HUES64 (cell line): ENCODE measurements at regions not wholly inside any gene's neighbourhood (a gene's known extent, or its start where the extent isn't known, plus 50 kb on each side); places are given as distances from the start of the nearest gene placed in this dataset.
"Not testable (repeated sequence)": the region's sequence is repeated elsewhere in the genome, so short reads cannot be mapped to it uniquely, and the experiment has no call there.

Source experiments
- H3K27ac ChIP-seq: 2 replicates; pipeline ENCODE4 v1.7.0; 2013; ENCODE audit warnings: low read depth, low read length, inconsistent platforms
- H3K27me3 ChIP-seq: 2 replicates; pipeline ENCODE4 v1.6.1; 2013; ENCODE audit warnings: mild to moderate bottlenecking, low read length; ENCODE audit not compliant: insufficient read depth
- H3K36me3 ChIP-seq: 2 replicates; pipeline ENCODE4 v1.6.1; 2013; ENCODE audit warnings: mild to moderate bottlenecking, low read length; ENCODE audit not compliant: insufficient read depth
- H3K4me1 ChIP-seq: 2 replicates; pipeline ENCODE4 v1.6.1; 2013; ENCODE audit warnings: mild to moderate bottlenecking, low read length, moderate library complexity; ENCODE audit not compliant: insufficient read depth
- H3K4me3 ChIP-seq: 2 replicates; pipeline ENCODE4 v1.5.1; 2013; ENCODE audit warnings: mild to moderate bottlenecking, low read length, moderate library complexity
- H3K9ac ChIP-seq: 2 replicates; pipeline ENCODE4 v1.6.1; 2013; ENCODE audit warnings: mild to moderate bottlenecking, low read depth, low read length
- H3K9me3 ChIP-seq: 2 replicates; pipeline ENCODE4 v1.6.1; 2013; ENCODE audit warnings: low read depth, low read length; ENCODE audit not compliant: insufficient read depth
- WGBS: fragments of 150-250, 120-280 bp; methylation state at CpG from one replicate; pipeline ENCODE4 v1.1.7; 2013; ENCODE audit warnings: missing lambda C conversion rate; 5-methylcytosine and 5-hydroxymethylcytosine counted together

GRCh38 chr5:17066026-17066425 lies 129.9 kb upstream of the MYO10 start:
- H3K4me1 ChIP-seq, H3K27ac ChIP-seq, H3K27me3 ChIP-seq, H3K9ac ChIP-seq, H3K4me3 ChIP-seq, H3K36me3 ChIP-seq, H3K9me3 ChIP-seq: not testable (repeated sequence)
- 80% methylated on average over 5 of the region's 5 CpGs for WGBS

DNA sequence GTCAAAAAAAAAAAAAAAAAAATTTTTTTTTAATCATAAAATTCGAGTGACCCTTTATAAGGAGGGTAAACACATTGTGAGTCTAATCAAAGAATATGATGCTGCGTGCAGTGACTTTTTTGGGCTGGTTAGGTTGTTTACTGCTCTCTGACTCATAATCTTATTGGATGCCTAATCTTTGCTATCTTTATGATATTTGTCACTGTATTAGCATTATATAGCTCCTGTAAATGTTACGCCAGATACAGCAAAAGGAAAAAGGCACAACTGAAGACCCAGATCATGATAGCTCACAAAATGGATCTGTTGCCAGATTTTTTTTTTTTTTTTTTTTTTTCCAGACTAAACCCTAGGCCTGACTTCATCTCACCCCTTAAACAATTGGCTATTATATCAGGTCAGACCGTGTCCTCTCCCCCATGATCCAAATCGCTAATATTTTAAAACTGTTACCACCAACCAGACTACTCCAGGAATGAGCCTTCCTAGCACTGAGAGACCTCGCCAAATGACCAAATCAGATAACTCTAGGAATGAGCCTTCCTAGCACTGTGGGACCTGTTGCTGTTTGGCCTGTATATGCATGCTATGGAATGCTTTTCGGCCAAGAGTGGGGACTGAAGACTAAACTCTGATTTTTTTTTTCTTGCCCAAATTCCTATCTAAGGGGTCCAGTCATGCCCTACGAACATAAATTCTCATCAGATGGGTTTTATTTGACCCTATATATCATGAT lies 131.7 kb upstream of the MYO10 start:
- Histone ChIP-seq H3K4me1 (no peaks in the 10 kb centered on the region; the same call in 1 of the 2 replicates), H3K9ac (no peak overlapping the region), H3K4me3 (no peak overlapping the region), H3K27ac (no peak overlapping the region), H3K27me3 (no peaks in the 10 kb centered on the region), H3K9me3 (no peaks in the 10 kb centered on the region), H3K36me3 (no peaks in the 10 kb centered on the region)
- WGBS = 94% methylated on average over 8 of the region's 8 CpGs

- H3K27me3 ChIP-seq = no peaks in the 10 kb centered on the region
- H3K36me3 ChIP-seq = no peaks in the 10 kb centered on the region
- H3K4me1 ChIP-seq = no peaks in the 10 kb centered on the region; the same call in 1 of the 2 replicates
- no peak overlapping the region for H3K4me3 ChIP-seq
- H3K27ac ChIP-seq = no peak overlapping the region
- 92% methylated on average over 13 of the region's 13 CpGs for WGBS
- no peaks in the 10 kb centered on the region for H3K9me3 ChIP-seq
- no peak overlapping the region for H3K9ac ChIP-seq
These were observed 134.0 kb upstream of the MYO10 start for GRCh38 chr5:17069995-17070511.

- H3K4me1 ChIP-seq = no peaks in the 10 kb centered on the region; the same call in 1 of the 2 replicates
- H3K27me3 ChIP-seq = no peaks in the 10 kb centered on the region
- no peak overlapping the region for H3K27ac ChIP-seq
- H3K9ac ChIP-seq = no peak overlapping the region
- H3K36me3 ChIP-seq = no peaks in the 10 kb centered on the region
- WGBS = 85% methylated on average over 6 of the region's 6 CpGs
- no peak overlapping the region for H3K4me3 ChIP-seq
- H3K9me3 ChIP-seq = no peaks in the 10 kb centered on the region
These were observed 134.6 kb upstream of the MYO10 start for GRCh38 chr5:17070647-17071046.

DNA sequence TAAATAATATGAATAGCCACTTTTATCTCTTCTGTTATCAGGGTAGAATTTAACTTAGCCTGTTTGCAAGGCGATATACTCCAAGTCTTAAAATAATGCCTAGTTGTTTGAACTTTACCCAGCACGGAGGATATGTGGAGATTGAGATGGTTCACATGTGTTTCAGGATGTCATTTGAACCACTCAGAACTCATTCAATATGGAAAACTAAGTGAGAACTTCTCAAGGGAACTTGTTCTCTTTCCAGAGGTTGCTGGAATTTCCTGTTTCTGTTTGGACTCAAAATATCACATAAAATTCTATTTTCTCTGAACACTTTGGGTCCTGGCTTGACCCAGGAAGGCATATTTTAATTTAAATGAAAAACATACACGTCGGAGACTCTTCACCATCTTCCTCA lies 139.1 kb upstream of the MYO10 start:
- Histone ChIP-seq H3K27ac (no peak overlapping the region), H3K36me3 (no peaks in the 10 kb centered on the region), H3K9me3 (no peaks in the 10 kb centered on the region), H3K4me3 (no peak overlapping the region), H3K4me1 (no peaks in the 10 kb centered on the region), H3K9ac (no peak overlapping the region), H3K27me3 (no peaks in the 10 kb centered on the region)
- 97% methylated on average over 3 of the region's 4 CpGs for WGBS

GRCh38 chr5:17076272-17076671 lies 140.2 kb upstream of the MYO10 start:
- Histone ChIP-seq H3K4me3 (no peak overlapping the region), H3K4me1 (no peaks in the 10 kb centered on the region), H3K27me3 (no peaks in the 10 kb centered on the region), H3K27ac (no peak overlapping the region), H3K9me3 (no peaks in the 10 kb centered on the region), H3K36me3 (no peaks in the 10 kb centered on the region), H3K9ac (no peak overlapping the region)
- 93% methylated on average over 2 of the region's 2 CpGs for WGBS

- H3K27me3 ChIP-seq = no peaks in the 10 kb centered on the region
- H3K9me3 ChIP-seq = no peaks in the 10 kb centered on the region
- no peaks in the 10 kb centered on the region for H3K36me3 ChIP-seq
- 85% methylated on average over 10 of the region's 11 CpGs for WGBS
- no peaks in the 10 kb centered on the region for H3K4me1 ChIP-seq
- no peak overlapping the region for H3K9ac ChIP-seq
- no peak overlapping the region for H3K4me3 ChIP-seq
- no peak overlapping the region for H3K27ac ChIP-seq
These were observed 139.8 kb upstream of the BASP1 start for GRCh38 chr5:17077440-17078233.

GRCh38 chr5:17079562-17079961 lies 137.9 kb upstream of the BASP1 start:
- H3K27ac ChIP-seq = no peak overlapping the region
- no peaks in the 10 kb centered on the region for H3K36me3 ChIP-seq
- H3K4me3 ChIP-seq = no peak overlapping the region
- no peaks in the 10 kb centered on the region for H3K9me3 ChIP-seq
- H3K4me1 ChIP-seq = no peaks in the 10 kb centered on the region
- 87% methylated on average over 7 of the region's 7 CpGs for WGBS
- H3K9ac ChIP-seq = no peak overlapping the region
- no peaks in the 10 kb centered on the region for H3K27me3 ChIP-seq

DNA sequence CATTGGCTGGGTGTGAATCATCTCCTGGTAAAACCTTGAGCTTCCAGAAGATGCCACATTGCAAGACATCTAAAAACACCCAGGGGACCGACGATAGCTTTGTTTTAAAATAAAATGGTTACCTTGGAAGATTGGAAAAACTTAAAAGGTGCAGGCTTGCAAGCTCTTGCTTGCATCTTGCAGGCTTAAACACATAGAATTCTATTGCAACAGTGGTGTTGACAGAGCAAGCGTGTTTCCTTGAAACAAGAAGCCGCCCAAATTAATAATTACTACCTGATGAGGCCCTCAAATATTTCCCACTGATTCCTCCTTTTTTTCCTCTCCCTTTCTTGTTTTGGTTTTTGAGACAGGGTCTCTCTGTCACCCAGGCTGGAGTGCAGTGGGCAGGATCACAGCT lies 137.1 kb upstream of the BASP1 start:
- Histone ChIP-seq H3K27ac (no peak overlapping the region), H3K4me3 (no peak overlapping the region), H3K9me3 (no peaks in the 10 kb centered on the region), H3K36me3 (no peaks in the 10 kb centered on the region), H3K4me1 (no peaks in the 10 kb centered on the region), H3K27me3 (no peaks in the 10 kb centered on the region), H3K9ac (no peak overlapping the region)
- 93% methylated on average over 4 of the region's 4 CpGs for WGBS

DNA sequence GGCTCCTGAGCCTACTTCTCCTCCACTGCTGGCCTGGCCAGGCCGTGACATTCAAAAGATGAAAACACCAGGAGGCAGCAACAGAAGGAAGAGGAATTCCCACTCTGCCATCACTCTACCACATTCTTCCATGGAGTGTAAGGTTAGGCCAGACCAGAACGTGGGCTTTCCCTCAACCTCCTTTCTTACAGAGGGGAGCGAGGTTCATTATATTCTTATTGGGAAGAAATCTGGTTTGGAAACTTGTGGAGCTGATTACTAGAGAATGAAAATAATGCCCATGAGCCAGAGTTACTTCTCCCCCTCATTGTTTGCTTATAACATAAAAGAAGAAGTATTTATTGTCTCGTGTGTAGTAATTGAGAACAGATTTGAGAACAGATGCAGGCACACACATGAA lies 136.3 kb upstream of the BASP1 start:
- no peaks in the 10 kb centered on the region for H3K27me3 ChIP-seq
- H3K36me3 ChIP-seq = no peaks in the 10 kb centered on the region
- no peaks in the 10 kb centered on the region for H3K4me1 ChIP-seq
- H3K4me3 ChIP-seq = no peak overlapping the region
- no peak overlapping the region for H3K9ac ChIP-seq
- WGBS = 100% methylated on average over 1 of the region's 4 CpGs
- no peak overlapping the region for H3K27ac ChIP-seq
- no peaks in the 10 kb centered on the region for H3K9me3 ChIP-seq

- not testable (repeated sequence) for H3K4me3 ChIP-seq, H3K4me1 ChIP-seq, H3K9me3 ChIP-seq, H3K27ac ChIP-seq, H3K9ac ChIP-seq, H3K27me3 ChIP-seq, H3K36me3 ChIP-seq
- 91% methylated on average over 29 of the region's 29 CpGs for WGBS
These were observed 134.2 kb upstream of the BASP1 start for GRCh38 chr5:17083276-17083675.
